ENCODE measurements at regions not wholly inside any gene's neighbourhood (a gene's known extent, or its start where the extent isn't known, plus 50 kb on each side); places are given as distances from the start of the nearest gene placed in this dataset.

DNA sequence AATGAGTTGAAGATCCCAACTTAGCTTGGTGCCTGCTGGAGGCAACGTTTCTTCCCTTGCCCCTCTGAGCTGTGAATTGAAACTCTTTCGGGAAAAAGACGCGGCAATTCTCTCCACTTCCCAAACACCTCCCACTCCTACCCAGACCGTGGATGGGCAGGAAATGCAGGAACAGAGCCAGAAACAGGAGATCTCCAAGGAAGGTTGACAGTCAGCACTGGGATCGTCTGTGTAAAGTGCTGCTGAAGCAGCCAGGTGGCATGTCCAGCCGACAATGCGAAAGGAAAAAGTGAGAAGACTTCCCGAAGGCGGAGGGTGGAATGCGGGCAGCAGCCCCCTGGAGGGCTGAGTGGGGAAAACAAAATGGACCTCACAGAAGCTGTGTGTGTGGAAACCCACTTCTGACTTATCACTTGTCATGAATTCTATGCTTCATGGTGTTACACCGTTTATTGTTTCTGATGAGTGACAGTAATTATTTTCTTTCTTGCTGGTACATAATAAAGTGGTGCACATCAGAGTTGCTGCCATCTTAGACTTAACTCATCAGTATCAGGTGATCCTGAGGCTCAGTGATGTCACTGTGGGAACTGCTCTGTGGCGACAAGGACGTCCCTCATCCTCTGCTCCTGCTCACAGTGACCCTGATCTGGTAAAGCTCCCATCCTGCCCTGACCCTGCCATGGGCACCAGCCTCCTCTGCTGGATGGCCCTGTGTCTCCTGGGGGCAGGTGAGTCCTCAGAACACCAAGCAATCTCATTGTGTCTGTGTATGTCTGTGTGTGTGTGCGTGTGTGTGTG, 220.5 kb upstream of the PRSS1 start:
- Histone ChIP-seq H3K27ac (ENCODE audit: insufficient read depth, low read length) (no peak overlapping the region), H3K4me1 (ENCODE audit: control insufficient read depth, extremely low read depth, insufficient read depth, low read length) (no peaks in the 10 kb centered on the region), H3K36me3 (ENCODE audit: control insufficient read depth, insufficient read depth, low read length) (no peaks in the 10 kb centered on the region), H3K79me2 (ENCODE audit: control insufficient read depth, insufficient read depth, low read length) (no peaks in the 10 kb centered on the region), H2AFZ (ENCODE audit: low read length) (peak overlapping the region; percentile 19), H3K9ac (ENCODE audit: insufficient read depth, low read length) (no peak overlapping the region), H4K20me1 (ENCODE audit: control insufficient read depth, extremely low read depth, insufficient read depth, low read length) (no peaks in the 10 kb centered on the region), H3K4me2 (ENCODE audit: extremely low read depth, insufficient read depth, low read length) (no peak overlapping the region), H3K4me3 (replicated peaks in 1 of 4; ENCODE audit: control extremely low read depth in 1 of 4, insufficient read depth in 1 of 4, low read depth in 3 of 4, low read length in 4 of 4) (no peak overlapping the region), H3K9me3 (ENCODE audit: control insufficient read depth, insufficient read depth, low read depth, low read length) (no peaks in the 10 kb centered on the region), H3K27me3 (ENCODE audit: control insufficient read depth, insufficient read depth, low read length) (peaks cover 8% of the 10 kb centered on the region)
- no peak for TF ChIP-seq EZH2 (IDR thresholded peaks at IDR 0.05; ENCODE audit: low read length, missing control alignments)
- TF ChIP-seq, protein P1, sequence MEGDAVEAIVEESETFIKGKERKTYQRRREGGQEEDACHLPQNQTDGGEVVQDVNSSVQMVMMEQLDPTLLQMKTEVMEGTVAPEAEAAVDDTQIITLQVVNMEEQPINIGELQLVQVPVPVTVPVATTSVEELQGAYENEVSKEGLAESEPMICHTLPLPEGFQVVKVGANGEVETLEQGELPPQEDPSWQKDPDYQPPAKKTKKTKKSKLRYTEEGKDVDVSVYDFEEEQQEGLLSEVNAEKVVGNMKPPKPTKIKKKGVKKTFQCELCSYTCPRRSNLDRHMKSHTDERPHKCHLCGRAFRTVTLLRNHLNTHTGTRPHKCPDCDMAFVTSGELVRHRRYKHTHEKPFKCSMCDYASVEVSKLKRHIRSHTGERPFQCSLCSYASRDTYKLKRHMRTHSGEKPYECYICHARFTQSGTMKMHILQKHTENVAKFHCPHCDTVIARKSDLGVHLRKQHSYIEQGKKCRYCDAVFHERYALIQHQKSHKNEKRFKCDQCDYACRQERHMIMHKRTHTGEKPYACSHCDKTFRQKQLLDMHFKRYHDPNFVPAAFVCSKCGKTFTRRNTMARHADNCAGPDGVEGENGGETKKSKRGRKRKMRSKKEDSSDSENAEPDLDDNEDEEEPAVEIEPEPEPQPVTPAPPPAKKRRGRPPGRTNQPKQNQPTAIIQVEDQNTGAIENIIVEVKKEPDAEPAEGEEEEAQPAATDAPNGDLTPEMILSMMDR (conservative IDR thresholded peaks at IDR 0.05 in 1 of 2, IDR thresholded peaks at IDR 0.05 in 1 of 2; ENCODE audit: low read depth in 1 of 2, low read length in 2 of 2), result no peak
- no peak for DNase-seq (ENCODE audit: low read depth in 2 of 2)

DNA sequence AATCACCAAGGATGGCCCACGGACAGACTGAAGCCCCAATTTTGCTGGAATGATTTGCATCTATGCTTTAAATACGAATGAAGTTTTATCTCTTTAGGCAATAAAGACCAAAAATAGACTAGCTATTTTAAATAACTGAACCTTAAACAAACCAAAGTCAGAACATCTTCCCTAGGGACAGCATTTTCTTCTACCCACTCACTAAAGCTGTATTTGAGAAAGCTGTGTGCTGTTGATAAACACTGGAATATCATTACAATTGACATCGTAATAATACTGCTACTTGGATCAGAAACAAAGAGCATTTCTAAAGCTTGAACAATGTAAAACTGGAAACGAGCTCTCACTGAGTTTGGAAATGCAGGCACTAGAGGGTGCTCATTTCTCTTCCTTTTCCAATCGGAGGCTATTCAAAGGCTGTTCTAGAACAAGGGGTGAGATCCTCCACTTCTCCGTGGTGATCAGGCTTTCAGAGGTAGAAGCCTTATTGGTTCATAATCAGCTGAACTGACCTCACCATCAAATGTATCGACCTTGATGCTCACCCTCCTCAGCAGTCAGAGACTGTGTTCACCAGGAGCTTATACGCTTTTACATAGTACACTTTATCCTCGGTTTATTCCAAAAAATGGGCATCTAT, 225.3 kb upstream of the PRSS1 start:
- Histone ChIP-seq H3K4me1 (ENCODE audit: control insufficient read depth, extremely low read depth, insufficient read depth, low read length) (no peaks in the 10 kb centered on the region), H4K20me1 (ENCODE audit: control insufficient read depth, extremely low read depth, insufficient read depth, low read length) (no peaks in the 10 kb centered on the region), H3K79me2 (ENCODE audit: control insufficient read depth, insufficient read depth, low read length) (no peaks in the 10 kb centered on the region), H2AFZ (ENCODE audit: low read length) (no peak overlapping the region), H3K9ac (ENCODE audit: insufficient read depth, low read length) (no peak overlapping the region), H3K27me3 (ENCODE audit: control insufficient read depth, insufficient read depth, low read length) (peaks cover 8% of the 10 kb centered on the region), H3K36me3 (ENCODE audit: control insufficient read depth, insufficient read depth, low read length) (no peaks in the 10 kb centered on the region), H3K4me3 (replicated peaks in 1 of 4; ENCODE audit: control extremely low read depth in 1 of 4, insufficient read depth in 1 of 4, low read depth in 3 of 4, low read length in 4 of 4) (no peak overlapping the region), H3K9me3 (ENCODE audit: control insufficient read depth, insufficient read depth, low read depth, low read length) (no peaks in the 10 kb centered on the region), H3K4me2 (ENCODE audit: extremely low read depth, insufficient read depth, low read length) (no peak overlapping the region), H3K27ac (ENCODE audit: insufficient read depth, low read length) (no peak overlapping the region)
- TF ChIP-seq, protein P1 (conservative IDR thresholded peaks at IDR 0.05 in 1 of 2, IDR thresholded peaks at IDR 0.05 in 1 of 2; ENCODE audit: low read depth in 1 of 2, low read length in 2 of 2), result peak; percentile 28 to 37
- TF ChIP-seq EZH2 (IDR thresholded peaks at IDR 0.05; ENCODE audit: low read length, missing control alignments), result no peak
- no peak for DNase-seq (ENCODE audit: low read depth in 2 of 2)

DNA sequence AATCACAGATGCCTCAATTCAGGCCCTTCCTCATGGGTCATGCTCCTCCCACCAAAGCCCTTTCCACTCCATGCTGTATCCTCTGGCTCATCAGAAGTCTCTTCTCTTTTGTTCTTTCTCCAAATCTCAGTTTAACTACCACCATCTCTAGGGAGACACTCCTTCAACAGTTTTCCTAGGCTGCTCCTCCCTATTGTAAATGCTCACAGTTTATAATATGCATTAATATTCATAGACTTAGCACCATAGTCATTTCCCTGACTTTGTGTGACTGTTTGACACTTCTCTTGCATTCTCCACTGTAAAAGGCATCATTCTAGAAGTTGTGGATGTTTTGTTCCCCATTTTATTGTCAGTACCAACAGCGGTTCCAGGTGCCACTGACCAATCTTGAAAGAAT, 226.5 kb upstream of the PRSS1 start:
- H3K4me1 ChIP-seq (ENCODE audit: control insufficient read depth, extremely low read depth, insufficient read depth, low read length), result no peaks in the 10 kb centered on the region
- no peaks in the 10 kb centered on the region for H3K79me2 ChIP-seq (ENCODE audit: control insufficient read depth, insufficient read depth, low read length)
- no peak overlapping the region for H3K4me2 ChIP-seq (ENCODE audit: extremely low read depth, insufficient read depth, low read length)
- H3K9me3 ChIP-seq (ENCODE audit: control insufficient read depth, insufficient read depth, low read depth, low read length), result no peaks in the 10 kb centered on the region
- peaks cover 7% of the 10 kb centered on the region for H3K27me3 ChIP-seq (ENCODE audit: control insufficient read depth, insufficient read depth, low read length)
- H3K9ac ChIP-seq (ENCODE audit: insufficient read depth, low read length), result no peak overlapping the region
- no peak overlapping the region for H2AFZ ChIP-seq (ENCODE audit: low read length)
- no peaks in the 10 kb centered on the region for H4K20me1 ChIP-seq (ENCODE audit: control insufficient read depth, extremely low read depth, insufficient read depth, low read length)
- no peak for DNase-seq (ENCODE audit: low read depth in 2 of 2)
- H3K27ac ChIP-seq (ENCODE audit: insufficient read depth, low read length), result no peak overlapping the region
- TF ChIP-seq, protein P1 (conservative IDR thresholded peaks at IDR 0.05 in 1 of 2, IDR thresholded peaks at IDR 0.05 in 1 of 2; ENCODE audit: low read depth in 1 of 2, low read length in 2 of 2), result no peak
- TF ChIP-seq EZH2 (IDR thresholded peaks at IDR 0.05; ENCODE audit: low read length, missing control alignments), result no peak
- H3K36me3 ChIP-seq (ENCODE audit: control insufficient read depth, insufficient read depth, low read length), result no peaks in the 10 kb centered on the region
- no peak overlapping the region for H3K4me3 ChIP-seq (replicated peaks in 1 of 4; ENCODE audit: control extremely low read depth in 1 of 4, insufficient read depth in 1 of 4, low read depth in 3 of 4, low read length in 4 of 4)
